IMR-90 (cell line): ENCODE measurements at regions not wholly inside any gene's neighbourhood (a gene's known extent, or its start where the extent isn't known, plus 50 kb on each side); places are given as distances from the start of the nearest gene placed in this dataset.

Source experiments
- CEBPB ChIP-seq: IDR thresholded peaks from 2 replicates; pipeline ENCODE4 v1.6.1; 2012; ENCODE audit warnings: low read depth, low read length, improper control_type of control experiment
- CTCF ChIP-seq: conservative IDR thresholded peaks from 2 replicates; pipeline ENCODE4 v1.5.1; 2012; ENCODE audit warnings: mild to moderate bottlenecking, low read depth, low read length, improper control_type of control experiment
- MAZ ChIP-seq: IDR thresholded peaks from 2 replicates; pipeline ENCODE4 v1.6.1; 2012; ENCODE audit warnings: low read depth, mild to moderate bottlenecking, low read length, improper control_type of control experiment, moderate library complexity, borderline replicate concordance
- MXI1 ChIP-seq: IDR thresholded peaks from 2 replicates; pipeline ENCODE4 v1.6.1; 2012; ENCODE audit warnings: low read depth, mild to moderate bottlenecking, low read length, moderate library complexity, borderline replicate concordance
- NFE2L2 ChIP-seq: fragments of 150-350 bp; IDR thresholded peaks from 2 replicates; pipeline ENCODE4 v1.6.1; 2016; ENCODE audit warnings: low read depth, mild to moderate bottlenecking, low read length
- POLR2A ChIP-seq: IDR thresholded peaks from 2 replicates; pipeline ENCODE4 v1.6.1; 2012; ENCODE audit warnings: mild to moderate bottlenecking, low read depth, low read length
- RAD21 ChIP-seq: IDR thresholded peaks from 2 replicates; pipeline ENCODE4 v1.6.1; 2012; ENCODE audit warnings: low read length, improper control_type of control experiment
- RCOR1 ChIP-seq: IDR thresholded peaks from 2 replicates; pipeline ENCODE4 v1.6.1; 2012; ENCODE audit warnings: mild to moderate bottlenecking, low read length, improper control_type of control experiment; ENCODE audit not compliant: insufficient replicate concordance
- SMC3 ChIP-seq: fragments of 150-350 bp; IDR thresholded peaks from 2 replicates; pipeline ENCODE4 v1.6.1; 2016; ENCODE audit warnings: low read depth, mild to moderate bottlenecking, antibody characterized with exemption, low read length, moderate library complexity
- USF2 ChIP-seq: fragments of 150-350 bp; IDR thresholded peaks from 2 replicates; pipeline ENCODE4 v1.6.1; 2017; ENCODE audit warnings: mild to moderate bottlenecking, antibody characterized with exemption, low read length, low read depth

GRCh38 chr6:134535831-134536230, 217.9 kb upstream of the SGK1 start:
- no peak for TF ChIP-seq CTCF
- TF ChIP-seq SMC3 = no peak
- no peak for TF ChIP-seq POLR2A
- no peak for TF ChIP-seq NFE2L2
- TF ChIP-seq CEBPB = no peak
- TF ChIP-seq RAD21 = no peak
- TF ChIP-seq USF2 = no peak
- TF ChIP-seq MAZ = no peak
- TF ChIP-seq MXI1 = no peak
- no peak for TF ChIP-seq RCOR1
